HG03025 (cell line): ENCODE measurements at regions not wholly inside any gene's neighbourhood (a gene's known extent, or its start where the extent isn't known, plus 50 kb on each side); places are given as distances from the start of the nearest gene placed in this dataset.

Source experiments
- ATAC-seq: cut with Tn5 transposase; IDR thresholded peaks from one replicate; pipeline ENCODE4 v1.9.1; 2021; ENCODE audit warnings: mild to moderate bottlenecking, moderate library complexity; ENCODE audit not compliant: unreplicated experiment, low FRiP score

GRCh38 chr17:62121025-62121730, 56.1 kb upstream of the MED13 start:
- ATAC-seq = no peak

- peak; percentile 51 for ATAC-seq
Measured at GRCh38 chr17:62119373-62119772, 54.3 kb upstream of the MED13 start.
